DND-41 (cell line): ENCODE measurements at regions not wholly inside any gene's neighbourhood (a gene's known extent, or its start where the extent isn't known, plus 50 kb on each side); places are given as distances from the start of the nearest gene placed in this dataset.

Experiments
- EZH2 ChIP-seq: IDR thresholded peaks from 3 replicates; pipeline ENCODE4 v1.6.1; 2012; ENCODE audit warnings: borderline replicate concordance, low read depth, mild to moderate bottlenecking, moderate library complexity, low read length, inconsistent platforms; ENCODE audit not compliant: severe bottlenecking
- TF ChIP-seq, protein P1 (sequence below): IDR thresholded peaks from 2 replicates; pipeline ENCODE4 v1.5.1; 2012; ENCODE audit warnings: borderline replicate concordance, low read length, moderate library complexity, mild to moderate bottlenecking; ENCODE audit not compliant: poor library complexity, severe bottlenecking; ENCODE audit errors: extremely low read depth

DNA sequence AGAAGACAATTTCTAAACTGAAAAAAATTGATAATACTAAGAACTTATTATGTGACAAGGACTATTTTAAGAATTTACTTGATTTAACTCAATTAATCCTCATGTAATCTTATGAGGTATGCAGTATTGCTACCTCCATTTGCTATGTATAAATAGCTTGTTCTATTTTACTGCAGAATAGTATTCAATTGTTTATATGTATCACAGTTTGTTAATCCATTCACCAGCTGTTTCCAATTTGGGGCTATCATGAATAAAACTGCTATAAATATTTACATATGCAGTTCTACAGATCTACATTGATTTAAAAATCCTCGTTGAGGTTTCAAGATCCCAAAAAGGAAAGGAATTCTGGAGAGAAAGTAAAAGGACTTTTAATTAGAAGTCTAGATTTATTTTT, 54.8 kb upstream of the DOCK10 start:
- TF ChIP-seq, protein P1, sequence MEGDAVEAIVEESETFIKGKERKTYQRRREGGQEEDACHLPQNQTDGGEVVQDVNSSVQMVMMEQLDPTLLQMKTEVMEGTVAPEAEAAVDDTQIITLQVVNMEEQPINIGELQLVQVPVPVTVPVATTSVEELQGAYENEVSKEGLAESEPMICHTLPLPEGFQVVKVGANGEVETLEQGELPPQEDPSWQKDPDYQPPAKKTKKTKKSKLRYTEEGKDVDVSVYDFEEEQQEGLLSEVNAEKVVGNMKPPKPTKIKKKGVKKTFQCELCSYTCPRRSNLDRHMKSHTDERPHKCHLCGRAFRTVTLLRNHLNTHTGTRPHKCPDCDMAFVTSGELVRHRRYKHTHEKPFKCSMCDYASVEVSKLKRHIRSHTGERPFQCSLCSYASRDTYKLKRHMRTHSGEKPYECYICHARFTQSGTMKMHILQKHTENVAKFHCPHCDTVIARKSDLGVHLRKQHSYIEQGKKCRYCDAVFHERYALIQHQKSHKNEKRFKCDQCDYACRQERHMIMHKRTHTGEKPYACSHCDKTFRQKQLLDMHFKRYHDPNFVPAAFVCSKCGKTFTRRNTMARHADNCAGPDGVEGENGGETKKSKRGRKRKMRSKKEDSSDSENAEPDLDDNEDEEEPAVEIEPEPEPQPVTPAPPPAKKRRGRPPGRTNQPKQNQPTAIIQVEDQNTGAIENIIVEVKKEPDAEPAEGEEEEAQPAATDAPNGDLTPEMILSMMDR, result no peak
- no peak for TF ChIP-seq EZH2
